Common myeloid progenitor, CD34-positive (primary cell): ENCODE measurements at regions not wholly inside any gene's neighbourhood (a gene's known extent, or its start where the extent isn't known, plus 50 kb on each side); places are given as distances from the start of the nearest gene placed in this dataset.

Experiments
- CTCF ChIA-PET: fragments of 350-600 bp; sonication (Branson Sonifier 250); formaldehyde crosslinking; loops from one replicate; lab custom pipeline; 2021; ENCODE audit warnings: antibody characterized with exemption; lab: Charles Lee
- POLR2A ChIA-PET: fragments of 350-600 bp; sonication (Branson Sonifier 250); formaldehyde crosslinking; loops from one replicate; lab custom pipeline; 2021; ENCODE audit warnings: antibody characterized with exemption; lab: Charles Lee
- DNase-seq, 3 donors: peaks; one replicate each; pipeline versions ENCODE4 v3.0.0 to v3.0.0-alpha.2; 2013
- H3K27ac ChIP-seq, 2 experiments: 1 replicate in 1 of 2; 2 replicates in 1 of 2; pipeline ENCODE4 v1.7.0; 2013; ENCODE audit warnings: inconsistent platforms in 2 of 2, low read length in 2 of 2, mild to moderate bottlenecking in 2 of 2, low read depth in 1 of 2, moderate library complexity in 1 of 2; ENCODE audit not compliant: severe bottlenecking in 2 of 2, insufficient read depth in 1 of 2, poor library complexity in 1 of 2
- H3K27me3 ChIP-seq, 5 experiments: replicated peaks in 2 of 5; 1 replicate in 3 of 5; 2 replicates in 2 of 5; pipeline versions ENCODE4 v1.6.1 to v1.7.0; 2013; ENCODE audit warnings: low read length in 4 of 5, mild to moderate bottlenecking in 2 of 5, moderate library complexity in 2 of 5, inconsistent platforms in 1 of 5; ENCODE audit not compliant: insufficient read depth in 5 of 5, control insufficient read depth in 4 of 5
- H3K36me3 ChIP-seq, 4 experiments: 1 replicate in 2 of 4; 2 replicates in 2 of 4; pipeline versions ENCODE4 v1.6.1 to v1.7.0; 2013; ENCODE audit warnings: low read length in 3 of 4, control low read depth in 1 of 4, mild to moderate bottlenecking in 1 of 4; ENCODE audit not compliant: control insufficient read depth in 4 of 4, insufficient read depth in 4 of 4
- H3K4me1 ChIP-seq, 4 experiments: 1 replicate in 3 of 4; 2 replicates in 1 of 4; pipeline versions ENCODE4 v1.6.1 to v1.7.1; 2013; ENCODE audit warnings: low read length in 3 of 4, mild to moderate bottlenecking in 3 of 4, control low read depth in 1 of 4, inconsistent platforms in 1 of 4, moderate library complexity in 1 of 4; ENCODE audit not compliant: control insufficient read depth in 4 of 4, insufficient read depth in 4 of 4; ENCODE audit errors: control extremely low read depth in 1 of 4
- H3K4me3 ChIP-seq, 7 experiments: 1 replicate in 4 of 7; 2 replicates in 3 of 7; pipeline versions ENCODE4 v1.5.1 to v1.7.0; 2013; ENCODE audit warnings: mild to moderate bottlenecking in 7 of 7, low read length in 6 of 7, moderate library complexity in 6 of 7, inconsistent platforms in 2 of 7, low read depth in 2 of 7, control low read depth in 1 of 7; ENCODE audit not compliant: insufficient read depth in 4 of 7, control insufficient read depth in 1 of 7; ENCODE audit errors: extremely low read depth in 1 of 7
- H3K9me3 ChIP-seq, 5 experiments: 1 replicate in 4 of 5; 2 replicates in 1 of 5; pipeline versions ENCODE4 v1.6.1 to v1.7.1; 2013; ENCODE audit warnings: low read length in 4 of 5, mild to moderate bottlenecking in 2 of 5, inconsistent platforms in 1 of 5, low read depth in 1 of 5, moderate library complexity in 1 of 5; ENCODE audit not compliant: control insufficient read depth in 4 of 5, insufficient read depth in 2 of 5; ENCODE audit errors: control extremely low read depth in 1 of 5
- WGBS: methylation state at CpG from one replicate; pipeline ENCODE4 v1.1.5; 2013; ENCODE audit not compliant: insufficient coverage; 5-methylcytosine and 5-hydroxymethylcytosine counted together

DNA sequence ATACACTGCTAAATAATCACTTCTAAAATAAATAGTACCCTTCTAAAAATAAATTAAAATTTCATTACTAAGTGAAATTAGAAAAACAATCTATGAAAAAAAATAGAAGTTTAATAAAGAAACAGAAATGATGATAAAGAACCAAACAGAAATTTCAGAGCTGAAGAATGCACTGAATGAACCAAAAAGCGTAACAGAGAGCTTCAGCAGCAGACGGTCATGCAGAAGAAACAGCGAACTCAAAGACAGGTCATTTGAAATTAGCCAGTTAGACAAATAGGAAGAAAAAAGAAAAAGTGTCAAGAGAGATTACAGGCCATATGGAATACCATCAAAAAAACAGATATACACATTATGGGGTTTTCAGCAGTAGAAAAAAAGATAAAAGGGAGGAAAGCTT is 706.7 kb downstream of the TBC1D32 start:
- Histone ChIP-seq H3K36me3 (no peaks in the 10 kb centered on the region), H3K4me1 (no peaks in the 10 kb centered on the region), H3K27me3 (no peaks in the 10 kb centered on the region), H3K9me3 (peaks cover 0 to 3% (median 0%) of the 10 kb centered on the region in 5 experiments), H3K4me3 (no peak overlapping the region), H3K27ac (no peak overlapping the region)
- ChIA-PET POLR2A (no interaction called here), CTCF (no interaction called here)
- DNase-seq = no peak
- no CpG with 5 or more reads among the region's 3 CpGs for WGBS

GRCh38 chr6:120622127-120622631 is 712.1 kb downstream of the TBC1D32 start:
- Histone ChIP-seq H3K4me3 (no peak overlapping the region), H3K9me3 (peaks cover 0 to 3% (median 0%) of the 10 kb centered on the region in 5 experiments), H3K27ac (no peak overlapping the region), H3K27me3 (no peaks in the 10 kb centered on the region), H3K36me3 (no peaks in the 10 kb centered on the region), H3K4me1 (no peaks in the 10 kb centered on the region)
- ChIA-PET CTCF (no interaction called here), POLR2A (no interaction called here)
- no peak for DNase-seq
- no CpG with 5 or more reads among the region's 1 CpG for WGBS

DNA sequence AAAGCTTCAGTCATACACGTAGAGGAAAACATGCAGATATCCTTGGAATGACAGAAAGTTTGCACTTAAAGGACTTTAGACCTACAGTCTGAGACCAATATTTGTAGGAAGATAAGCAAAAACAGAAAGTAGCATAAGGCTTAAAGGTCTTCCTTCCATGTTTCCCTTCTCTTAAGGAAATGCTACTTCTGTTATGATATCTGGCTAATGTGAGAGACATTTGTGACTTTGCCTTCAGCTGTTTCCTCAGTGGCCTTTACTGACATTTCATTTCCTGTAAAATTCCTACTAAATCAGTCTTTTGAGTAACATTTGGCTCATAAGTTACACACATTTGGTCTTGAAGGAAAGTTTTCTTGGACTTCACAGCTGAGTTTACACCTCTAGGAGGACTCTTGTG is 713.4 kb downstream of the TBC1D32 start:
- no CpG with 5 or more reads among the region's 1 CpG for WGBS
- Histone ChIP-seq H3K4me3 (no peak overlapping the region), H3K36me3 (no peaks in the 10 kb centered on the region), H3K27ac (no peak overlapping the region), H3K27me3 (no peaks in the 10 kb centered on the region), H3K9me3 (no peaks in the 10 kb centered on the region), H3K4me1 (no peaks in the 10 kb centered on the region)
- POLR2A ChIA-PET = no interaction called here
- no peak for DNase-seq
- CTCF ChIA-PET = no interaction called here

- no peak for DNase-seq
- no peaks in the 10 kb centered on the region for H3K4me1 ChIP-seq
- H3K36me3 ChIP-seq = no peaks in the 10 kb centered on the region
- no peak overlapping the region for H3K4me3 ChIP-seq
- ChIA-PET POLR2A (no interaction called here), CTCF (no interaction called here)
- no CpG with 5 or more reads among the region's 3 CpGs for WGBS
- H3K9me3 ChIP-seq = no peaks in the 10 kb centered on the region
- H3K27ac ChIP-seq = no peak overlapping the region
- H3K27me3 ChIP-seq = no peaks in the 10 kb centered on the region
These were observed 719.0 kb downstream of the TBC1D32 start for GRCh38 chr6:120615238-120615637.

- Histone ChIP-seq H3K27me3 (no peaks in the 10 kb centered on the region), H3K9me3 (no peaks in the 10 kb centered on the region), H3K4me1 (no peaks in the 10 kb centered on the region), H3K4me3 (no peak overlapping the region), H3K27ac (no peak overlapping the region), H3K36me3 (no peaks in the 10 kb centered on the region)
- ChIA-PET POLR2A (no interaction called here), CTCF (no interaction called here)
- DNase-seq = no peak
- WGBS = 100% methylated on average over 1 of the region's 2 CpGs
These were observed 719.6 kb downstream of the TBC1D32 start for GRCh38 chr6:120614723-120615122.

DNA sequence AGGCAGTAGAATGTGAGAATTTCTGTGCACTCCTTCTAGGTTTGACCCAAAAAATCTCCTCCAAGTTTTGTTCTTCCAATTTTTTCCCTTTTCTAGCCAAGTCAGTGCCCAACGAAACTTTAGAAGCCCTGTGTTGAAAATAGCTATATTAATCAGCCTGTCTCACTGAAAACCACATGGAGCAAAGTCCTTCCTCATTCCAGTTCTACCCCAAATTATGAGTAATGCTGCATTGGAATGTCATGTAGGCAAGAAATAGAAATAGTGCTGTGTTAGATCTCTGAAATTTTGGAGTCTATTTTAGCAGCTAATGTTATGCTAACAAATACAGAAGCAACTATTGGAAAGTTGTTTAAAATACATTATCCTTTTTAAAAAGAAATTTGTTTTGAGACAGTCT is 725.5 kb downstream of the TBC1D32 start:
- ChIA-PET POLR2A (no interaction called here), CTCF (no interaction called here)
- no CpG with 5 or more reads among the region's 1 CpG for WGBS
- no peaks in the 10 kb centered on the region for H3K4me1 ChIP-seq
- H3K4me3 ChIP-seq = no peak overlapping the region
- H3K9me3 ChIP-seq = no peaks in the 10 kb centered on the region
- no peak for DNase-seq
- H3K27me3 ChIP-seq = no peaks in the 10 kb centered on the region
- H3K27ac ChIP-seq = no peak overlapping the region
- H3K36me3 ChIP-seq = no peaks in the 10 kb centered on the region

DNA sequence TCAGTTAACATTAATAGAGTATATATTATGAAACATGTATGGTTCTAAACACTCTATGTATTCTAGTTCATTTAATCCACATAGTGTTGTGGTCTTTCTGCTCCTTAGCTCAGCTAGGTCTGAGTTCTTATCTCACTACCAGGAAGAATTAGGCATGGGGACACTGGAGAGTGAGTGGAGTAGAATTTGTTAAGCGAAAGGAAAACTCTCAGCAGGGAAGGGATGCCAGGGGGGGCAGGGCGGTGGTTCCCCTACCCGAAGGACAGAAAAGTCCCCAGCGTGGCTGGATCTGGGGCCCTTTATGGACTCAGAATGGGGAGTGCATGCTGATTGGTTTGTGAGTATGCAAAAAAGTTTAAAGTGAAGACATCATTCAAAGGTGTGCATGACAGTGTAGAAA is 727.5 kb downstream of the TBC1D32 start:
- 47% methylated on average over 4 of the region's 4 CpGs for WGBS
- ChIA-PET CTCF (interaction anchor here (0.5 to 1.4 kb wide), 2 partner anchors 10 to 249 kb away, joined by 3 read pairs; no protein-coding TSS in a partner anchor), POLR2A (no interaction called here)
- Histone ChIP-seq H3K4me3 (no peak overlapping the region), H3K36me3 (no peaks in the 10 kb centered on the region), H3K27ac (no peak overlapping the region), H3K9me3 (no peaks in the 10 kb centered on the region), H3K27me3 (no peaks in the 10 kb centered on the region), H3K4me1 (no peaks in the 10 kb centered on the region)
- no peak for DNase-seq
